ENCODE measurements at regions not wholly inside any gene's neighbourhood (a gene's known extent, or its start where the extent isn't known, plus 50 kb on each side); places are given as distances from the start of the nearest gene placed in this dataset.

DNA sequence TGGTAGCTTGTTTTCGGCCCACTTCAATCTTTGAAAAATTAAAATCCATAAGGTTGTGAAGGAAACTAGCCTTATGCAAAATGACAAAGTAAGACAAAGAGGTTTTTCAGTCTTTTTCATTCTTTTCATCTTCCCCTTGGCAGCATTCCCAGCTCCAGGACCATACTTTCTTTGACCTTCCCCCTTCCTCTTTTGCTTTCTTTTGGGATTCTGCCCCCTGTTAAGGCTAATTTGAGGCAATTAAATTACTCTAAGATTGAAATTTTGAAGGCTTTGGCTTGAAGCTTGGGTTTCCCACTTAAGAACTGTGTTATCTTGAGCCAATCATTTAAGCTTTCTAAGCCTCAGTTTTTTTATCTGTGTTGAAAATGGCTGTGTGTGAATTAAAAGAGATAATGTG lies 124.9 kb downstream of the DACT1 start:
- H3K9me3 Mint-ChIP-seq (ENCODE audit: unreplicated experiment) = no peaks in the 10 kb centered on the region
- no peak overlapping the region for H3K4me3 Mint-ChIP-seq (ENCODE audit: unreplicated experiment)
- no peaks in the 10 kb centered on the region for H3K36me3 Mint-ChIP-seq (ENCODE audit: unreplicated experiment)
- H3K27ac Mint-ChIP-seq (ENCODE audit: unreplicated experiment) = no peak overlapping the region
- DNase-seq (ENCODE audit: extremely low spot score, unreplicated experiment) = no peak
- TF ChIP-seq CTCF (IDR thresholded peaks at IDR 0.05) = no peak
- peaks cover 4% of the 10 kb centered on the region for H3K27me3 Mint-ChIP-seq (ENCODE audit: unreplicated experiment)
- peaks cover 5% of the 10 kb centered on the region for H3K4me1 Mint-ChIP-seq (ENCODE audit: unreplicated experiment)

- no peak overlapping the region for H3K27ac Mint-ChIP-seq (ENCODE audit: unreplicated experiment)
- no peaks in the 10 kb centered on the region for H3K9me3 Mint-ChIP-seq (ENCODE audit: unreplicated experiment)
- no peak for TF ChIP-seq CTCF (IDR thresholded peaks at IDR 0.05)
- no peak for DNase-seq (ENCODE audit: extremely low spot score, unreplicated experiment)
- H3K4me1 Mint-ChIP-seq (ENCODE audit: unreplicated experiment) = peaks cover 5% of the 10 kb centered on the region
- no peaks in the 10 kb centered on the region for H3K36me3 Mint-ChIP-seq (ENCODE audit: unreplicated experiment)
- no peak overlapping the region for H3K4me3 Mint-ChIP-seq (ENCODE audit: unreplicated experiment)
- peaks cover 4% of the 10 kb centered on the region for H3K27me3 Mint-ChIP-seq (ENCODE audit: unreplicated experiment)
Observed at GRCh38 chr14:58763210-58763609, 125.4 kb downstream of the DACT1 start.

DNA sequence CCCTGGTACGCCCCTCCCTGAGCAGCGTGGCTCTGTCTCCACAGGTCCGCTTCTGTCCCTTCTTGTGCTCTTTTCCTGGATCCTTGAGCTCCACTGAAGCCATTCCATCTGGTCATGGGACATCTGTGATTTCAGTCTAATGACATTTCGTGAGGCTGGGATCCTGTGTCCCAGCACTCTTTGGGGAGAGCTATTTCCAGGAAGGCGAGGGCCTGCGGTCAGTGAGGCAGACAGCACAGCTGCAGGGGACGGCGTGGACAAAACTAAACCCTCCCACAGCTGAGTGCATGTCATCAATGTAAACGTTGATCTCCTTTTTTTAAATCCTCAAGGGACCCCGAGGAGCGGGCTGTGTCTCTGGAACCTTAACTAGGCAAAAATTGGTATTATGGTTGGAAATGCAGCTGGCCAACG lies 127.7 kb downstream of the DACT1 start:
- no peak for TF ChIP-seq CTCF (IDR thresholded peaks at IDR 0.05)
- no peaks in the 10 kb centered on the region for H3K9me3 Mint-ChIP-seq (ENCODE audit: unreplicated experiment)
- DNase-seq (ENCODE audit: extremely low spot score, unreplicated experiment) = no peak
- no peak overlapping the region for H3K4me3 Mint-ChIP-seq (ENCODE audit: unreplicated experiment)
- peaks cover 3% of the 10 kb centered on the region for H3K27me3 Mint-ChIP-seq (ENCODE audit: unreplicated experiment)
- H3K4me1 Mint-ChIP-seq (ENCODE audit: unreplicated experiment) = peaks cover 5% of the 10 kb centered on the region
- H3K36me3 Mint-ChIP-seq (ENCODE audit: unreplicated experiment) = no peaks in the 10 kb centered on the region
- H3K27ac Mint-ChIP-seq (ENCODE audit: unreplicated experiment) = no peak overlapping the region

- DNase-seq (ENCODE audit: extremely low spot score, unreplicated experiment) = no peak
- Mint-ChIP-seq H3K4me1 (ENCODE audit: unreplicated experiment) (peaks cover 5% of the 10 kb centered on the region), H3K27ac (ENCODE audit: unreplicated experiment) (no peak overlapping the region), H3K27me3 (ENCODE audit: unreplicated experiment) (peaks cover 3% of the 10 kb centered on the region), H3K9me3 (ENCODE audit: unreplicated experiment) (no peaks in the 10 kb centered on the region), H3K36me3 (ENCODE audit: unreplicated experiment) (no peaks in the 10 kb centered on the region), H3K4me3 (ENCODE audit: unreplicated experiment) (no peak overlapping the region)
- TF ChIP-seq CTCF (IDR thresholded peaks at IDR 0.05) = no peak
Observed at GRCh38 chr14:58765843-58766242, 128.1 kb downstream of the DACT1 start.

DNA sequence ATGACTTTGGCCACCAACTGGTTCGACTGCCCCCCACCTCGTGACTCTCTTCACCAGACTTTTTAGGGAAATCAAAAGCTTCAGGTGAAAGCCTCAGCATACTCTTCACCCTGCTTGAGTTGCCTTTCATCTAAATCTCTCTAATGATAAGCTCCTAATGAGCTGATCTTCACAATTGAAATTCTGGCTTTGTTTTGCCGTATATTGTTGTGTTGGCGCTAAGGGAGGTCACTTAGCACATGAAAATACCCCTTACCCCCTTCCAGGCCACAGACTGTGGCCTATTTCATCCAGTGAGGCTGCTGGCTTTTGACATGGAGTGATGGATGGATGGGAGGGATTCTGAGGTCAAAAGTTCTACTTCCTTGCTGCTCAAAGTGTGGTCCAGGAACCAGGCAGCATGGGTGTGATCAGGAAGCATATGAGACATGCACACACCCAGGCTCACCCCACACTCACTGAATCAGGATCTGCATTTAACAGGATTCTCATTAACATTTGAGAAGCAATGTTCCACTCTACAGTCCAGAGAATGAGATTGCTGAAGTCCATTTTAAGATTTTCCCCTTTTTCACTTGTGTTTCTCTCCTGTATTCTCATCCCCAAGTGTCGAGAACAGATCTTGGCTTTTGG lies 131.4 kb downstream of the DACT1 start:
- DNase-seq (ENCODE audit: extremely low spot score, unreplicated experiment) = peak; percentile 27
- Mint-ChIP-seq H3K27me3 (ENCODE audit: unreplicated experiment) (peaks cover 3% of the 10 kb centered on the region), H3K9me3 (ENCODE audit: unreplicated experiment) (no peaks in the 10 kb centered on the region), H3K36me3 (ENCODE audit: unreplicated experiment) (no peaks in the 10 kb centered on the region), H3K4me3 (ENCODE audit: unreplicated experiment) (no peak overlapping the region), H3K4me1 (ENCODE audit: unreplicated experiment) (peaks cover 5% of the 10 kb centered on the region), H3K27ac (ENCODE audit: unreplicated experiment) (no peak overlapping the region)
- no peak for TF ChIP-seq CTCF (IDR thresholded peaks at IDR 0.05)

Measured in osteocyte (in vitro differentiated cells).